ENCODE measurements at regions not wholly inside any gene's neighbourhood (a gene's known extent, or its start where the extent isn't known, plus 50 kb on each side); places are given as distances from the start of the nearest gene placed in this dataset.

DNA sequence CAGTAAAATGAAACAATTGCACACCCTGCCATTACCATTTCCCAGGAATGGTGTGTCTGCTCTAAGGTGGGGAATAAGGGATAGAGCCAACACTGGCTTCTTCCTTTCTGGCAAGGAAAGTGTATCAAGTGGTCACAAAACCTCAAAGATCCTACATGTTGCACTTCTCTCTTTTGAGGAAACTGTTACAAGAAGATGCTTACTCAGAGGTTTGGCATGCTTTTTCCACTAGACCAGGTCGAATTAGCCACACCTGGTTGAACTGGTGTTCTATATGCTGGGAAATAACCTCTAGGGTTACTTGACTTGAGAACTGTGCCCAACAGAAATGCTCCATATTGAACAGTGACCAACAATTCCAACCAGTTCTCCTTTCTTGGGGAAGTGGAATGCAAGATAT lies 102.9 kb downstream of the LRRN1 start:
- H3K4me3 ChIP-seq (replicated peaks; ENCODE audit: low read depth, low read length) = no peak overlapping the region
- no peak for DNase-seq (ENCODE audit: extremely low read depth, low read depth)
- TF ChIP-seq, protein P1, sequence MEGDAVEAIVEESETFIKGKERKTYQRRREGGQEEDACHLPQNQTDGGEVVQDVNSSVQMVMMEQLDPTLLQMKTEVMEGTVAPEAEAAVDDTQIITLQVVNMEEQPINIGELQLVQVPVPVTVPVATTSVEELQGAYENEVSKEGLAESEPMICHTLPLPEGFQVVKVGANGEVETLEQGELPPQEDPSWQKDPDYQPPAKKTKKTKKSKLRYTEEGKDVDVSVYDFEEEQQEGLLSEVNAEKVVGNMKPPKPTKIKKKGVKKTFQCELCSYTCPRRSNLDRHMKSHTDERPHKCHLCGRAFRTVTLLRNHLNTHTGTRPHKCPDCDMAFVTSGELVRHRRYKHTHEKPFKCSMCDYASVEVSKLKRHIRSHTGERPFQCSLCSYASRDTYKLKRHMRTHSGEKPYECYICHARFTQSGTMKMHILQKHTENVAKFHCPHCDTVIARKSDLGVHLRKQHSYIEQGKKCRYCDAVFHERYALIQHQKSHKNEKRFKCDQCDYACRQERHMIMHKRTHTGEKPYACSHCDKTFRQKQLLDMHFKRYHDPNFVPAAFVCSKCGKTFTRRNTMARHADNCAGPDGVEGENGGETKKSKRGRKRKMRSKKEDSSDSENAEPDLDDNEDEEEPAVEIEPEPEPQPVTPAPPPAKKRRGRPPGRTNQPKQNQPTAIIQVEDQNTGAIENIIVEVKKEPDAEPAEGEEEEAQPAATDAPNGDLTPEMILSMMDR (IDR thresholded peaks at IDR 0.05; ENCODE audit: low read depth, low read length, missing control alignments) = no peak

GRCh38 chr3:3906171-3906570 lies 106.9 kb downstream of the LRRN1 start:
- DNase-seq (ENCODE audit: extremely low read depth, low read depth) = no peak
- no peak overlapping the region for H3K4me3 ChIP-seq (replicated peaks; ENCODE audit: low read depth, low read length)
- TF ChIP-seq, protein P1 (IDR thresholded peaks at IDR 0.05; ENCODE audit: low read depth, low read length, missing control alignments) = no peak

DNA sequence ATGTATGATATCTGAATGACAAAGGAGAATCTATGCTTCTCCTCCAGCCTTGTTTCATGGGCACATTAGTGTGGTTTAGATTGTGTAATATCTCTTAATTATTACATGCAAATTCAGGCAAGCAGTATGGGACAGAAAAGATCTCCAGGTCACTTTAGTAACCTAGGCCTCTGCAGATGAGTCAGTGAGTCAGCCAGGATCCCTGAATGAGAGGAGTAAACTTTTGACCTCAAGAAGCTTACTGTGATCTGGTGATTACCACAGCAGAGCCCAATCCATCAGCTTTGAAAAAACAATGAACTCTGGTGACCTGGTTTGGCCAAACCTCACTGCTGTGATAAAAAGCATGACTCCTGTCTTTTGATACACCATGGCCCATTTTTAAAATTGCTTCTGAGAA lies 107.8 kb downstream of the LRRN1 start:
- no peak for DNase-seq (ENCODE audit: extremely low read depth, low read depth)
- TF ChIP-seq, protein P1 (IDR thresholded peaks at IDR 0.05; ENCODE audit: low read depth, low read length, missing control alignments) = no peak

DNA sequence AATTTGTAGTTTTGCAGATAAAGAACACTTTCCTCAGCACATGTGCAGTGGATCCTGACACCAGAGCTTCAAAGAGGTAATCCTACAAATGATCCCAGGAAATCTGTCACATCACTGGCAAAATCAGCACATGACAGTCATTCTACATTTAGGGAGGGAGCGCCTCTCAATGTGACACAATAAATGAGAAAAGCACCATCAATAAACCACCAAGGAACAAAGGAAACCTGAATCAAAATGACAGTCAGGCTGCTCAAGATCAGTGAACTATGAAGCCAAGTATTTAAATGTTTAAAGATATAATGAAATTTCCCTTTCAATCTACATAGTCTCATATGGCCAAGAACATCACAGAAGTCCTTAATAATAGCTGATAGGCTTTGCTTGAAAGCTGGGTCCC lies 119.5 kb downstream of the LRRN1 start:
- no peak overlapping the region for H3K4me3 ChIP-seq (replicated peaks; ENCODE audit: low read depth, low read length)
- TF ChIP-seq, protein P1 (IDR thresholded peaks at IDR 0.05; ENCODE audit: low read depth, low read length, missing control alignments) = no peak
- DNase-seq (ENCODE audit: extremely low read depth, low read depth) = no peak

More for the DNA sequence above, 107.8 kb downstream of the LRRN1 start:
- no peak overlapping the region for H3K4me3 ChIP-seq (replicated peaks; ENCODE audit: low read depth, low read length)

DNA sequence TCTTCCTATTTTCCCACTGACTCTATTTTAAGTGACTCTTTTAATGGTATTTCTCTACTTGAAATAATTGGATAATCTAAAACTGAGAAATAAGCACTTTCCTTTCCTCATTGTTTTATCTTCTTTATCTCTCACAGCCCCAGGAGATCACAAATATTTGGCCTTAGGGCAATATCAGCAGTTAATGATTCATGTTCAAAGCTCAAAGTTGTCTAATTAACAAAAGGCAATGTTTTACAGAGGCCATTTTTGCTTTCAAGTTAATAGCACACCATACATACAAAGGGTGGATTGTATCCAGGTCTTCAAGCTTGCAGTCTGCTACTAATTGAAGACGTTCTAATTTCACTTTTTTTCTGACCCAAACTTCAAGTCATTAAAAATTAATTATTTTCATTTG lies 120.1 kb downstream of the LRRN1 start:
- no peak overlapping the region for H3K4me3 ChIP-seq (replicated peaks; ENCODE audit: low read depth, low read length)
- no peak for DNase-seq (ENCODE audit: extremely low read depth, low read depth)
- TF ChIP-seq, protein P1 (IDR thresholded peaks at IDR 0.05; ENCODE audit: low read depth, low read length, missing control alignments) = no peak

GRCh38 chr3:3923619-3924018 lies 124.4 kb downstream of the LRRN1 start:
- DNase-seq (ENCODE audit: extremely low read depth, low read depth) = no peak
- H3K4me3 ChIP-seq (replicated peaks; ENCODE audit: low read depth, low read length) = no peak overlapping the region
- TF ChIP-seq, protein P1 (IDR thresholded peaks at IDR 0.05; ENCODE audit: low read depth, low read length, missing control alignments) = no peak

GRCh38 chr3:3927198-3927597 lies 128.0 kb downstream of the LRRN1 start:
- H3K4me3 ChIP-seq (replicated peaks; ENCODE audit: low read depth, low read length) = no peak overlapping the region
- TF ChIP-seq, protein P1 (IDR thresholded peaks at IDR 0.05; ENCODE audit: low read depth, low read length, missing control alignments) = no peak
- no peak for DNase-seq (ENCODE audit: extremely low read depth, low read depth)
